ENCODE measurements at regions not wholly inside any gene's neighbourhood (a gene's known extent, or its start where the extent isn't known, plus 50 kb on each side); places are given as distances from the start of the nearest gene placed in this dataset.

DNA sequence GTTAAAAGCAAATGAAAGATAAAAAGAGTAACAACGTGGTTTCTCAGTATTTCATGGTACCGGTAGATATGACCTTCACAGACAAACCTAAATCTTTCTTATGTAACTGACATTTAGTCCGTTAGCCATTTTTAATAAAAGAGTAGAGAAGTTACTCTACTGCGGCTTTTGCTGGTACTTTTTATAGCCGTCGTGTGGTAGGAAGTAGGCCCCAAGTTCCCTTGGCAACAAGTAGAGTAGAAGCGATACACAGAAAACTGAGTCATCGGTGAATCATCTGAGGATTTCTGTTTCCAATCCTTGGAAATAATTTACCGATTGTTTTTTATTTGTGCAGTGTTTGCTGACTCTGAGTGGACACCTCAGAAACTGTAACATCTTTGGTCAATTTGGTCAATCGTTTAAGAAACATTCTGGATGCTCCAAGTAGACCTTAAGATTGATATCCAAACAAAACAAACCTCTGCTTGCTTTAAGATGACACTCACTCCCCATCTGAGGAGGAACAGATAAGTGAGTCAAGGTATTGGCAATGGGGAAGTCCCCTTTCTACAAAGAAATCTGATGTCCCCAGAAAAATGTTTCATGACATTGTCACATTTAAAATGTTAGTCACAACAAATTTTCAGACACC lies 63.9 kb upstream of the AHR start:
- peak; percentile 97 for DNase-seq (ENCODE audit: low read depth)

DNA sequence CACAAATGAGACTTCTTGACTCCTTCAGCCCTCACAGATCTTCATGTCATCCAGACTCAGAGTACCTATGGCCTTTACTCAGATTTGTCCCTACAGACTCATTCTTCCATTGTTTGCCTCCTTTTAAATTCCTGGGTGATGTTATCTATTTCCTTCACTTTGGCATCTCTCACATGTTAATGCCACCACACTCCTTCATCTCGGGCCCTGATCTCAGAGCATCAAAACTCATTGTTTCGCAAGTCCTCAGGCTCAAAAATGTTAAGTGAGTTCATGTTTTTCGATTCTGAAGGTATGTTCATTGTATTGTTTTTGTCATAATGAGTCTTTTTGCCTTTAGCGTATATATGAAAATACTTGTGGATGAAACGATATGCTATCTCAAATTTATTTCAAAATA lies 62.3 kb upstream of the AHR start:
- DNase-seq (ENCODE audit: low read depth), result no peak

DNA sequence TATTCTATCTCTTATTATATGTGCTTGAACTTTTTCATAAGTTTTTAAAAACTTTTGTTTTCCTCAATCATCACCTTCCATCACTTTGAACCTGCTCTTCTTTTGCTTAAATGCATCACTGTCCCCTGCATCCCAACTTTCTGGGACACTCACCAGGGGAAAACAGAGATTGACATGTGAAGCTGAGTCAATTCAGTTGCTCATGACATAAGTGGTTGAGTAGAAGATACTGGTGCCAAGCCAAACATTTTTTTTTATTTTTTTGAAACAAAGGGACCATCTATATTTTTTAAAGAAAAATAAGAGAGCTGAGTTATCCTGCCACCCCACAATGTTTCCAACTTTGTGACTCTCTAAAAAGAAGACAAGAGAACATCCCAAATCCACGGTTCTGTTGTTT lies 61.8 kb upstream of the AHR start:
- peak; percentile 74 for DNase-seq (ENCODE audit: low read depth)

DNA sequence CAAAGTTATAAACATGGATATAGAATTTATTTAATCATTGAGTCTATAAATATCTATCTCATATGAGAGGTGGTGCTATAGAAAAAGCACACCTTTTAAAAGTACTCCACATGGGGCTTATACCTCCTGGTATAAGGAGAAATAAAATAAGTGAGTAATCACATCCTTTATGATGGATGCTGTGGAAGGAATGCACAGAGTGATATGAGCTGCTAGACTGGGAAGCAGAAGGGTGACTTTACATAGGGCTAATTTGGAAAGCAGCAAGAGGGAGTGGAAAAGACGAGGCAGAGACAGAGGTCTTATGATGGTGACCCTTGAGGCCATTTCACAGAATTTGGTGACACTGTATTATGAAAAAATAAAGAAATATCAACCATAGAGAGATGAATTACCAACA lies 59.4 kb upstream of the AHR start:
- no peak for DNase-seq (ENCODE audit: low read depth)

DNA sequence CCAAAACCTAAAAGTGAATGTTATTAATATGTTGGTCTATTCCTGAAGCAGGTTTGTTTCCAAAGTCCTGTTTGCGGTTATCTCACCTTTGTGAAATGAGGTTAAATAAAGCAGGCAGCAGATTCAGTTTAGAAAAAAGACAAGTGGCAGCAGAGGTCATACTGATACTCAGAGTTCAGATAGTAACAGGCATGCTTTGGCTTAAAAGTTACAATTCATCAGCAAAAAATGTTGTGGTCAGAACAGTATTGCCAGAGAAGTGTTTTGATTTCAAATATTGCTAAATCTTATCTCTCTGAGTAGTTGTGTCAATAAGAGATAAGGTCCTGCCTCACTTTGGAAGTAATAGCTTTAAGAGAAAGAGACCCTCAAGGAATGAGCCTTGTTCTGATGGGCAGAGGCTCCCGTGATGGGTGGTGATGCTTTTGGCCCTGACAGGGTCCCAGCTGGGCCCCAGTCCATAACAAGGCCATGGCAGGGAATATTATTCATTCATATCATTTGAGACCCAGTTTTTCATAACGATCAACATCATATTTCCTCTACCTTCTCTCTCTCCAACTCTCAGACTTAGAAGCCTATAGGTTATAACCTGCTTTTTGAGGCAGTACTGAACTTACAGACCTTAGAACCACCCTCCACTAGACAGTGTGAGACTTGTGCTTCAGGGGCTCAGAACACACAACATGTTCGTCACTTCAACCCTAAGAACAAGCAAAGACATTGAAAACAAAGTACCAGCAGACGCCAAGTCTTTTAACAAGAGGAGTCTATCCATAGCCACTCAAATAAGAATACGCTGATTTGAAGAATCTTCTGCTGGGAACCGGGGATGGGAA lies 58.5 kb upstream of the AHR start:
- DNase-seq (ENCODE audit: low read depth), result no peak

DNA sequence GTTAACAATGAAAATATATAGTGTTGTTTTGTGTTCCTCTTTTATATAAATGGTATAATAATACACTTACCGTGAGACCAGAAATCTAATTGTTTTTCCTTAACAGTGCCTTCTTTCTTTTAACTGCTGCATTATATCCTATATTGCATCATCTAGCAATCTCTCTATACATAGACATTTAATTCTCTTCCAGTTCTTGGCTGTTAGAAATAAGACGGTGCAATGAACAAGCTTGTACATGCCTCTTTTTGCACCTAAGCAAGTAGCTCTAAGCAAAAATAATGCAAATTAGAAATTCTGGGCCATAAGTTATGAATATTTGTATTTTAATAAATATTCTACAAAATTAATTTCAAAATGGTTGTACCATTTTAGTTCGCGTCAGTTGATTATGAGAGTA lies 55.9 kb upstream of the AHR start:
- DNase-seq (ENCODE audit: low read depth), result no peak

DNA sequence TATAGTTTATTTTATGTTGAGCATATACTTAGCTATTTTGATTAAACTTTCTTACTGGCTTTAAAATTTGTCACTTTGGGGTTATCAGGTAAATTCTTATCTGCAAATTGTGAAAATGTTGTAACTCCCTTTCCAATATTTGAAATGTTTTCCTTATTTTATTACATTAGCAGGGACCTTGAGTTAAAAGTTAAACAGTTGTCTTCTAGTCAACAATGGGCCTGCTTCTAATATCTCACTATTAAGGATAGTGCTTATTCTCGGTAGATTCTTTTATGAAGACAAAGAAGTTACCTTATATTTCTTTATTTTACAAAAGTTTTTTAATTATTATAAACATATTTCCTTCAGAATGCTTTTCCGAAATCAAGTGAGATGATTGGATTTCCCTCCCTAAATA lies 53.7 kb upstream of the AHR start:
- DNase-seq (ENCODE audit: low read depth), result no peak

DNA sequence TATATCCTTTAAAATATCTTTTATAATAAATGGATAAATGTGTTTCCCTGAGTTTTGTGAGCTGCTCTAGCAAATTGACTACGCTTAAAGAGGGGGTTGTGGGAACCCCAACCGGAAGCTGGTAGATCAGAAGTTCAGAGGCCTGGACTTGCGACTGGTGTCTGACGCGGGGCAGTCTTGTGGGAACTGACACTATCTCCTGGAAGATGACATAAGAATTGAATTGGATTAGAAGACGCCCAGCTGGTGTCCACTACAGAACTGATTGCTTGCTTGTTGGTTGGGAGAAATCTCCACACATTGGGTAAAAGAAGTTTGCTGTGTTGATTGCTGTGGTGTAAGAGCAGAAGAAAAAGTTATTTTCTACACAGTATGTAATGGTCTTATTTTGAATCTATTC lies 51.1 kb upstream of the AHR start:
- no peak for DNase-seq (ENCODE audit: low read depth)

DNA sequence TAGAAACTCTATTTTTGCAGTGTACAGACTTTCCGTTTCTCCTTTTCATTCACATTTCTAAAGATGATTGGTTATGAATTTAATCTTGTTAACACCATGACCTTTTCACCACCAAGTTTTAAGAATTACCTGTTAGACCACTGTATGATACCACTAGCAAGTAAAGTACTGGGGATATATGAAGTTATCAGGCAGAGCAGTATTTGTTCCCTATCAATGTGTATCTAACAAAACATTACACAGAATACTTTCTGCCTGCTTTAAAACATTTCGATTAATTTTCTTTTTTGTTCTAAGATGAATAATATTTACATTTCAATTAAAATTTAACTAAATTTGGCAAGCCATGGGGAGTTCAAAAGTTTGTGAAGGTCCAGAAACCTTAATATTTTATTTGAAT lies 49.9 kb upstream of the AHR start:
- DNase-seq (ENCODE audit: low read depth), result no peak
